AG09309 (cell line): ENCODE measurements at regions not wholly inside any gene's neighbourhood (a gene's known extent, or its start where the extent isn't known, plus 50 kb on each side); places are given as distances from the start of the nearest gene placed in this dataset.

Experiments used
- DNase-seq: peaks from one replicate; pipeline ENCODE4 v3.0.0-alpha.2; 2010; ENCODE audit warnings: low read depth
- H3K4me3 ChIP-seq: 2 replicates; pipeline ENCODE4 v1.5.1; 2011; ENCODE audit warnings: mild to moderate bottlenecking, low read depth, low read length, moderate library complexity; ENCODE audit not compliant: control insufficient read depth
- CTCF ChIP-seq: IDR thresholded peaks from 2 replicates; pipeline ENCODE4 v1.5.1; 2011; ENCODE audit warnings: mild to moderate bottlenecking, low read depth, low read length, inconsistent platforms; ENCODE audit not compliant: insufficient read depth, control insufficient read depth; ENCODE audit errors: missing control alignments

DNA sequence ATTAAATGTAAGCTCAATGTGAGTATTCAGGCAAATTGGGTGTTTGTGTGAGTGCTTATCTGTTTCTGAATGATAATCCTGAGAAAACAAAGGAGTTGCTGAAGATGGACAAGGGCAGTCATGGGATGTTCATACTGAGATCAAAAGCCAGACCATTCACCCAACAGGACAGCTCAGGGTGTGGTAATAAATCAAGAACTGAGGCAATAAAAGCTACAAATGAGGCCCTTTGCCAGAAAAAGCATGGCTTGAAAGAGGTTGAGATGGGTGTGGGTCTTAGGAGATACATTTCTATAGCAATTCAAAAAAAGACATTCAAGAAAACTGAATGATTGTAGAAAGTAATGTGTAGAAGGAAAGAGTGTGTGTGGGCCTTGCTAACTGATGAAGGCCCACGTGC lies 425.8 kb upstream of the BOD1L1 start:
- no peak overlapping the region for H3K4me3 ChIP-seq
- no peak for TF ChIP-seq CTCF
- no peak for DNase-seq

DNA sequence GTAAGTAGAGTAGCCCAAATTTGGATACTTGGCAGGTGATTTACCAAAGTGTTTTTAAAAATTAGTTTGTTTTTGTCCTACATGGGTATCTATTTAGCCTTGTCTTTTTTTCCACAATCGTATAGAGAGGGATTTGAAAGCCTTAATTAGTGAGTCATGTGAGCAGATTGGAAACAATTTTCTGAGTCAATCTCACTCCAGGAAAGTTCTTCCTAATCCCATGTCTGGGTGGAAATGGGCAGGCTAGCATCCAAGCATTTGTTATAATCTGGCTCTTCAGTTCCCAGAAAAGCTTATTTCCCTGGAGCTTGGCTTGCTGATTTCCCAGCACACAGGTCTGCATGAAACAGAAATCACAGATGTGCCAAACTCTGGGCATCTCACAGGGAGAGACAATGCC lies 426.9 kb upstream of the BOD1L1 start:
- no peak for TF ChIP-seq CTCF
- DNase-seq: no peak
- H3K4me3 ChIP-seq: no peak overlapping the region

- peak; percentile 21 for DNase-seq
- H3K4me3 ChIP-seq: no peak overlapping the region
- TF ChIP-seq CTCF: no peak
Measured at GRCh38 chr4:14059006-14059405, 431.5 kb upstream of the BOD1L1 start.

GRCh38 chr4:14064984-14065383 lies 437.5 kb upstream of the BOD1L1 start:
- DNase-seq: no peak
- H3K4me3 ChIP-seq: no peak overlapping the region
- TF ChIP-seq CTCF: no peak

DNA sequence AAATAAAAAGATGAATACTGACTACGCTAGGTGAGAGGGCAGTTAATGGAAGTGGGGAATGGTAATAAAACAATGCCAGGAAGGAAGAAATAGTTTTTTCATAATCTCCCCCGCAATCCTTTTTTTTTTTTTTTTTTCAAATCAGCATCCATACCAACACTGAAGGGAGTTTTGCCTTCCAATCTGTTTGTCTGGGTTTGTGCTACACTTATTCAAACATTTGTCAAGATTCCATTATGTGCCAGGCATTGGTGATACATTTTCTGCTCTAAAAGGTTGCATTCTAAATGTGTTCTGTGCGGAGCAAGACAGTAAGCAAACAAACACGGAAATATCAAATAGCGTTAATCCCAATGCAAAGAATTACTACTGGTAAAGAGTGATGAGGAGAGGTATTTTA lies 437.9 kb upstream of the BOD1L1 start:
- H3K4me3 ChIP-seq: no peak overlapping the region
- DNase-seq: no peak
- TF ChIP-seq CTCF: no peak

DNA sequence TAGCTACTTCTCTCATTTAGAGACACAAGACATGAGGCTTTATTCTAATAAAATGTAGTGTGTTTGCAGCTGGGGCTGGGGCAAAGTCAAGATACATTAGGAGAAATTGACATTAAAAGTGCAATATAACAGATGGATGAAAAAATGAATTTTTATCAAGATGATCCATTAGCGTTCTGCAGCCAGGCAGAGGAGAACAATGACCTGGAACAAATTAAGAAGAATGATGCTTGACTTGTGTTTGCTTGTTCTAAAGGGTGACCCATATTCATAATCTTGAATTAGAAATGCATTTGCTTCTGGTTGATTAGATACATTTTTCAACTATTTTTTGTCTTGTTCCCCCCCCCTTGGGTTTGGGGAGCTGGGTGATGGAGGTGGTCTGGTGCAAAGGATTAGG lies 439.5 kb upstream of the BOD1L1 start:
- no peak overlapping the region for H3K4me3 ChIP-seq
- DNase-seq: no peak
- no peak for TF ChIP-seq CTCF

DNA sequence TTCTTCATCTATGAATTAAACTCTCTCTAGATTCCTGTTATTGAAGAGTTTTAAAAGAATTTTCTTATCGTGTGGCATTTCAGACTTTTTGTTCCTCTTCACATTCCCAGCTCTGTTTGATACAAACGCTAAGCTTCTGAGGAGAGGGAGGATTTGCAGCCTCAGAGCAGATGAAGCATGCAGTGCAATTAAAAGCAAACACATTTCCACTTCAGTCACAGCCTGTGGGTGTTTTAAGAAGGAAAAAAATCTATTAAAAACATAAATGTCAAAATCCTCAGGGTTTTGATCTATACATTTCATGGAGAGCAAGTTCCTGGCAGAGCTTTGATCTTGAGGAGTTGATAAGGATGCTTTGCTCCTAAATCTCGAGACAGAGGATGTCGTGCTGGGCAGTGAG lies 442.4 kb upstream of the BOD1L1 start:
- H3K4me3 ChIP-seq: no peak overlapping the region
- DNase-seq: no peak
- TF ChIP-seq CTCF: no peak
